MCF 10A (cell line): ENCODE measurements at regions not wholly inside any gene's neighbourhood (a gene's known extent, or its start where the extent isn't known, plus 50 kb on each side); places are given as distances from the start of the nearest gene placed in this dataset.

Experiments
- BruUV-seq: library from RNA; stranded (reverse); fragments of 400-500 nt; replicated peaks from 2 replicates; lab custom pipeline; 2021; lab: Mats Ljungman, UMichigan
- CTCF ChIA-PET: fragments of 300-600 bp; sonication (Branson Sonifier 250); formaldehyde crosslinking; extraction: SDS; loops from one replicate; lab custom pipeline; 2021; ENCODE audit warnings: antibody characterized with exemption, inconsistent platforms; lab: Yijun Ruan, JAX
- POLR2A ChIA-PET: fragments of 300-600, 350-650 bp; sonication (Branson Sonifier 250); formaldehyde crosslinking; extraction: SDS; loops from one replicate; lab custom pipeline; 2020; ENCODE audit warnings: antibody characterized with exemption, inconsistent platforms; lab: Yijun Ruan, JAX
- DNase-seq: peaks from one replicate; pipeline ENCODE4 v3.0.0-alpha.2; 2018; ENCODE audit not compliant: unreplicated experiment
- H3K27ac Mint-ChIP-seq: one replicate; pipeline ENCODE4 v1.8.0; 2022; ENCODE audit warnings: mild to moderate bottlenecking, low read depth, mixed read lengths; ENCODE audit not compliant: unreplicated experiment
- H3K27me3 Mint-ChIP-seq: one replicate; pipeline ENCODE4 v1.8.0; 2022; ENCODE audit warnings: mixed read lengths; ENCODE audit not compliant: insufficient read depth, unreplicated experiment
- H3K36me3 Mint-ChIP-seq: one replicate; pipeline ENCODE4 v1.8.0; 2022; ENCODE audit warnings: mild to moderate bottlenecking, moderate library complexity, mixed read lengths; ENCODE audit not compliant: insufficient read depth, unreplicated experiment
- H3K4me1 Mint-ChIP-seq: one replicate; pipeline ENCODE4 v1.8.0; 2022; ENCODE audit warnings: mixed read lengths; ENCODE audit not compliant: insufficient read depth, unreplicated experiment
- H3K4me3 Mint-ChIP-seq: one replicate; pipeline ENCODE4 v1.8.0; 2022; ENCODE audit warnings: mild to moderate bottlenecking, moderate library complexity, mixed read lengths; ENCODE audit not compliant: unreplicated experiment
- H3K9me3 Mint-ChIP-seq: one replicate; pipeline ENCODE4 v1.8.0; 2022; ENCODE audit warnings: mixed read lengths; ENCODE audit not compliant: unreplicated experiment
- intact Hi-C: fragments of 100-400 bp; cut with micrococcal nuclease; formaldehyde crosslinking; loops from 2 replicates; pipeline ENCODE4 v1.14.1; 2022
- TF ChIP-seq, protein P1 (sequence below): fragments of 200-600 bp; IDR thresholded peaks from one replicate; pipeline ENCODE4 v1.8.0; 2022; ENCODE audit warnings: antibody characterized with exemption, mild to moderate bottlenecking; ENCODE audit not compliant: unreplicated experiment

DNA sequence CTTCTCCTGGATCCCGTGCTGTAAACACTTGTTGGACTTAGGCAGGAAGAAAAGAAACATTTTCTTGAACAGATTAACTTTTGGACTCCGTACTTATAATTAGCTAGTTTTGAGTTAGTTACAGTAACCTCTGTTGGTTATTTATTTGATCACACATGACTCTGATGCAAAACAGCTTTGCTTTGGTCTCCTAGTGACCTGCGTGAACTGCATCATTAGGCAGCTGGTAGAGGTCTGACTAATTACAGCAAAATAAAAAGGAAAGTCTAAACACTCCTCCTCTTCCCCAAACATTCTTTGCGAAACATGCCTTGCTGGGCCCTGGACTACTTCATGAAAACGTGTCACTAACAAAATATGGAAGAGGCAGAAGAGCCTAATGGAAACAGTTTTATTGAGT lies 61.1 kb upstream of the ZFP64 start:
- peaks cover 28% of the 10 kb centered on the region for H3K27me3 Mint-ChIP-seq
- intact Hi-C loops = no loop called here
- ChIA-PET POLR2A (interaction anchor here (0.7 kb wide), 1 partner anchor 51 kb away, joined by 3 read pairs; no protein-coding TSS in a partner anchor), CTCF (interaction anchor here (1.2 to 2.0 kb wide), 3 partner anchors 10 to 128 kb away, joined by 4 to 8 read pairs (median 4); no protein-coding TSS in a partner anchor)
- H3K27ac Mint-ChIP-seq = no peak overlapping the region
- no peaks in the 10 kb centered on the region for H3K9me3 Mint-ChIP-seq
- no peaks in the 10 kb centered on the region for H3K4me1 Mint-ChIP-seq
- no TSS peak for BruUV-seq
- TF ChIP-seq, protein P1, sequence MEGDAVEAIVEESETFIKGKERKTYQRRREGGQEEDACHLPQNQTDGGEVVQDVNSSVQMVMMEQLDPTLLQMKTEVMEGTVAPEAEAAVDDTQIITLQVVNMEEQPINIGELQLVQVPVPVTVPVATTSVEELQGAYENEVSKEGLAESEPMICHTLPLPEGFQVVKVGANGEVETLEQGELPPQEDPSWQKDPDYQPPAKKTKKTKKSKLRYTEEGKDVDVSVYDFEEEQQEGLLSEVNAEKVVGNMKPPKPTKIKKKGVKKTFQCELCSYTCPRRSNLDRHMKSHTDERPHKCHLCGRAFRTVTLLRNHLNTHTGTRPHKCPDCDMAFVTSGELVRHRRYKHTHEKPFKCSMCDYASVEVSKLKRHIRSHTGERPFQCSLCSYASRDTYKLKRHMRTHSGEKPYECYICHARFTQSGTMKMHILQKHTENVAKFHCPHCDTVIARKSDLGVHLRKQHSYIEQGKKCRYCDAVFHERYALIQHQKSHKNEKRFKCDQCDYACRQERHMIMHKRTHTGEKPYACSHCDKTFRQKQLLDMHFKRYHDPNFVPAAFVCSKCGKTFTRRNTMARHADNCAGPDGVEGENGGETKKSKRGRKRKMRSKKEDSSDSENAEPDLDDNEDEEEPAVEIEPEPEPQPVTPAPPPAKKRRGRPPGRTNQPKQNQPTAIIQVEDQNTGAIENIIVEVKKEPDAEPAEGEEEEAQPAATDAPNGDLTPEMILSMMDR = no peak
- DNase-seq = no peak
- no peaks in the 10 kb centered on the region for H3K36me3 Mint-ChIP-seq
- H3K4me3 Mint-ChIP-seq = no peak overlapping the region

DNA sequence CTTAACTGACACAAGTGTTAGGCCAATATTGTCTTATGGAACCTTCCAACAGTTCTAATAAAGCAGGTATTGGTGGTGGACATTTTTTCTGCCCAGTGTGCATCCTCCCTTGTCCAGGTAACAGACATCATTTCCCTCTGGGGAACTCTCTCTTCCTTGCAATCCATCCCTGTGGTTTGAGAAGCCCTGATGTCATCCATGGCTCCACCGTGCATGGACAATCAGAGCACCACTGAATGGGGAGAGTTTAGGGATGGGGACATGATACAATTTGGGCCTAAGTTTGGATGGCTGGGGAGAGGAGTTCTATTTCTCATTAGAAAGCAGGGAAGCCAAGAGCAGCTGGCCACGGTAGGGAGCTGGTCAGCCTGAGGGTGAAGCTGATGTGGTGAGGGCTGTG lies 60.2 kb upstream of the ZFP64 start:
- Mint-ChIP-seq H3K36me3 (no peaks in the 10 kb centered on the region), H3K4me3 (no peak overlapping the region), H3K27me3 (peaks cover 28% of the 10 kb centered on the region), H3K9me3 (no peaks in the 10 kb centered on the region), H3K27ac (no peak overlapping the region), H3K4me1 (no peaks in the 10 kb centered on the region)
- intact Hi-C loops = no loop called here
- TF ChIP-seq, protein P1 = no peak
- no TSS peak for BruUV-seq
- CTCF ChIA-PET = interaction anchor here (1.2 to 2.0 kb wide), 4 partner anchors 9 to 129 kb away, joined by 3 to 8 read pairs (median 4); no protein-coding TSS in a partner anchor
- DNase-seq = no peak
- POLR2A ChIA-PET = no interaction called here

DNA sequence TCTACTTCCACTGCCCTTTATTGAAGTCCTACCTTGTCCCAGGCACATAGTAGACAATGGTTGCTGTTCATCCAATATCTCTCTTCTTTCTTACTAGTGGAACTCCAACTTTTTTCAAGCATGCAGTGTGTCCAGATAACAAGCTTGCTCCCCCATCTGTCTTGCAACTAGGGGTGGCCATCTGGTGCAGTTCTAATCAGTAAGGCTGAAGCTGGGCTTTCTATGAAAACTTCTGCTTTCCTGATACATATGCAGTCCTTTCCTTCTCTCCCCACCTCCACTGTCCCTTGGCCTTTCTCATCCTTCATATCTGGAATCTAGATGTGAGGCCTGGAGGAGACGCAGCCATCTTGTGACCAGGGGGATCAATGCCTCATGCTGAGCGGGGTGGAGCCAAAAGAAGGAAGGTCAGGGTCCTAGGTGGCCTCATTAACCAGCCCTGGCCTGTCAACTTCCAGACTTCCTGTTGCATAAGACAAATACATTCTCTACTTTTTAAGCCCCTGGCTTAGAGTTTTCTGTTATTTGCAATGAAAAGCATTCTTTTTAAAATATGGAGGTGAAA lies 59.6 kb upstream of the ZFP64 start:
- no peak for DNase-seq
- no peak overlapping the region for H3K27ac Mint-ChIP-seq
- no peak overlapping the region for H3K4me3 Mint-ChIP-seq
- intact Hi-C loops = no loop called here
- POLR2A ChIA-PET = interaction anchor here (0.6 kb wide), 2 partner anchors 654 to 1641 kb away, joined by 3 read pairs; no protein-coding TSS in a partner anchor
- no peaks in the 10 kb centered on the region for H3K36me3 Mint-ChIP-seq
- H3K4me1 Mint-ChIP-seq = no peaks in the 10 kb centered on the region
- TF ChIP-seq, protein P1 = no peak
- no peaks in the 10 kb centered on the region for H3K9me3 Mint-ChIP-seq
- H3K27me3 Mint-ChIP-seq = peaks cover 28% of the 10 kb centered on the region
- CTCF ChIA-PET = interaction anchor here (0.7 to 1.5 kb wide), 4 partner anchors 47 to 1297 kb away, joined by 3 to 7 read pairs (median 3); no protein-coding TSS in a partner anchor
- no TSS peak for BruUV-seq

DNA sequence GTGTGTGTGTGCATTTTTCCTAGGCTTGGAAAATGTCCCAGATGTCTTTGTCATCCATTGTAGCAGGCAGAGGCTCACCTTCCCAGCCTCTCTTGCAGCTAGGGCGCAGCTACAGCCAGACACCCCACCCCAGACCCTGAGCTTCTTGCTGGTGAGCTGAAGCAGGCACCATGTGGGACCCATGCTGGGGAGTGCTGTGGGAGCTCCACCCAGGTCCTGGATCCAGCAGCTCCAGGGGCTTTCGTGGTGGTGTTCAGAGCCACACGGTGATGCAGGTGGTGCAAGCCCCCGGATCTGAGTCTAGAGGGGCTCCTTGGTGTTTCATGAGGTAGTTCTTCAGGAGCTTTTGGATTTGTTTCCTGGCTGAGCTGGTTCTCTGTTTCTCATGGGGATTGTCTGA lies 56.0 kb upstream of the ZFP64 start:
- ChIA-PET POLR2A (interaction anchor here (1.0 kb wide), 1 partner anchor 329 kb away, joined by 3 read pairs; no protein-coding TSS in a partner anchor), CTCF (interaction anchor here (0.6 to 2.2 kb wide), 7 partner anchors 65 to 1303 kb away, joined by 3 to 12 read pairs (median 4); no protein-coding TSS in a partner anchor)
- no TSS peak for BruUV-seq
- TF ChIP-seq, protein P1 = no peak
- Mint-ChIP-seq H3K36me3 (no peaks in the 10 kb centered on the region), H3K4me3 (no peak overlapping the region), H3K27ac (no peak overlapping the region), H3K27me3 (peaks cover 4% of the 10 kb centered on the region), H3K4me1 (no peaks in the 10 kb centered on the region), H3K9me3 (no peaks in the 10 kb centered on the region)
- no peak for DNase-seq
- intact Hi-C loops = no loop called here
